IPS-NIHi11 (cell line): ENCODE measurements at regions not wholly inside any gene's neighbourhood (a gene's known extent, or its start where the extent isn't known, plus 50 kb on each side); places are given as distances from the start of the nearest gene placed in this dataset.
"Not testable (repeated sequence)": the region's sequence is repeated elsewhere in the genome, so short reads cannot be mapped to it uniquely, and the experiment has no call there.

Source experiments
- DNase-seq: peaks from one replicate; pipeline ENCODE4 v3.0.0; 2012; ENCODE audit warnings: mixed read lengths, low spot score

DNA sequence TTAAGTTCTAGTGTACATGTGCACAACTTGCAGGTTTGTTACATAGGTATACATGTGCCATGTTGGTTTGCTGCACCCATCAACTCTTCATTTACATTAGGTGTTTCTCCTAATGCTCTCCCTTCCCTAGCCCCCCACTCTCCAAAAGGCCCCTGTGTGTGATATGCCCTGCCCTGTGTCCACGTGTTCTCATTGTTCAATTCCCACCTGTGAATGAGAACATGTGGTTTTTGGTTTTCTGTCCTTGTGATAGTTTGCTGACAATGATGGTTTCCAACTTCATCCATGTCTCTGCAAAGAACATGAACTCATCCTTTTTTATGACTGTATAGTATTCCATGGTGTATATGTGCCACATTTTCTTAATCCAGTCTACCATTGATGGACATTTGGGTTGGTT is 189.5 kb upstream of the TMEFF2 start:
- DNase-seq, result not testable (repeated sequence)

GRCh38 chr2:192381082-192381481 is 186.3 kb upstream of the TMEFF2 start:
- DNase-seq, result no peak

DNA sequence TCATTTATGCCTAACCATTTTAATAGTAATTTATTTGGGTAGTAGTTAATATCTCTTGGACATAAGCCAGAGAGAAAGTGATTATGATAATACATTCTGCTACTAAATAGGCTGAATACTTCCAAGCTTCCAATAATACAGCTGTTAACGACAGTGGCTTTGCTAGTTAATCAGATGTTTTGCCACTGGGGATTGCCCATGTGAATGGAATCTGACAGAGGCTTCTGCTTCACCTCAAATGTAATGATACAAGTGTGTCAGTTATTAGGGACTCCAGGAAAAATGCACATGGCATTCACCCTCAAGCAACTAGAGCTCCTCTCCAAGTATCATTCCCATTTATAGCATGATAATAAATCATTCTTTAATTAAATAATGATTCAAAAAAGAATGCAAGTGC is 185.0 kb upstream of the TMEFF2 start:
- DNase-seq, result no peak

DNA sequence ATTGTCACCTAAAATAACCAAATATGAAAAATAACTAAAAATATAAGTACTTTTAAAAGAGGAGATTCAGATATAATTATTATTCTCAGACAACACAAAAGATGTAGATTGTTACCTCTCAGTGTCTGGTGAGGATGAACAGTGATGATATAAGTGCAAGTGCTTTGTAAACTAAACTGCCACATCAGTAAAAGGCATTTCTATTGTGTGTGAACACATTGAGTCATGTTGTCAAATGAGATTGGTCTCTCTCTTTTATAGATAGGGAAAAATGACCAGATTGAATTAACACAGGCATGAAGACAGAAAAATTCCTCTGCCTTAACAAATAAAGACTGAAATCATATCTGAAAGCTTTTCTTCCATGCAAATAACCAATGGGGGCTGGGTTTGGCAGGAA is 182.4 kb upstream of the TMEFF2 start:
- no peak for DNase-seq

GRCh38 chr2:192373754-192374153 is 179.0 kb upstream of the TMEFF2 start:
- DNase-seq, result no peak

DNA sequence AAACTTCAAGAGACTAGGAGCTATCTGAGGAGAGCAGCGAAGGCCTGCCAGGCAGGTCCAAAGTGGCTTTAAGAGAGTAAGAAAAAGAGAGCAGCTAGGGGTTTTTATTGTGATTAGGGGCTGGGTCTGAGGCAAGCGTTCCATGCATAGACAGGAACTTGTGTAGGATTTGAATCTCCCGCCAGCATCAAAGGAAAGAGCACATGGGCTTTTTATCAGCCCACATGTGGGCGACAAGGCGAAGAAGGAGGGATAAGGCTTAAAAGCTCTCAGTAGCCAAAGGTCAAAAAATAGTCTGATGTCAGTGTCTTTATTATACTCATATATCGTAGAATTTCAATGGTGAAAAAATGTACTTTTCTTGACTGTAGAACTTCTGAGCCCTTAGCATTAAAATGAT is 178.5 kb upstream of the TMEFF2 start:
- DNase-seq, result no peak

DNA sequence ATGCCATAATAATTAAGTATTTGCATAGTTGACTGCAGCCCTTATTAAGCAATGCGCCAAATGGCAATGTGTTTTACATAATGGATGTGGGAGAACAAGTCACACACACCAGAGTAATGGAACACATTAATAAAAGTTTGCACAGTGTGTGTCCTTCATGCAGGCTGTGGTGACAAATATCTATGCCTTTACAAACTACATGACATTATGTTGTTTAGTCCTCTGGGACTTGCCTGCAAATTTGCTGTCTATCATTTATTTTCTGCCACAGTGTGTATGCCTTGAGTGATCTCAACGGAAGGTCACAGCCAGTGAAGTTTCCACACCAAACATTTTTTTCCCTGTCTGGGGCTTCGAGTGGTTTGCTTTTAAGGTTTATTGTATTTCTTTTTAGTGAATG is 175.2 kb upstream of the TMEFF2 start:
- no peak for DNase-seq

GRCh38 chr2:192357217-192357616 is 162.5 kb upstream of the TMEFF2 start:
- DNase-seq, result no peak

GRCh38 chr2:192354512-192355244 is 159.9 kb upstream of the TMEFF2 start:
- no peak for DNase-seq

DNA sequence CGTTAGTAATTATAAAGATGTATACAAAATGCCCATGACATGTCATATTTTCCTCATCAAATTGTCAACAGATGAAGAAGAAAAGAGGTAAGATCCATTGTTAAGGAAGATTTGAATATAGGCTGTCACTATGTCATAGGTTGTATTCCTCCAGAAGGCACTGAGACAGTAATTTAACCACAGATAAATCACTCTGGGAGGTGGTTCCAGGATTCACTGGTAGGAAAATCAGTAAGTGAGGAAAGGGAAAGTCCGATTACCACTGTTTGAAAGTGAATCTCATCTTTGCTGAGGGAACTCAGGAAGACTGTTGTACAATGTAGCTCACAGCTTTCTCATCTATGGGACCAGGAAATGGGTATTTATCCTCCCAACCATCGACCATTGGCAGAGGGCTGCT is 152.8 kb upstream of the TMEFF2 start:
- DNase-seq, result no peak

GRCh38 chr2:192345287-192345686 is 150.6 kb upstream of the TMEFF2 start:
- no peak for DNase-seq

- DNase-seq, result no peak
Measured at GRCh38 chr2:192333642-192334041, 138.9 kb upstream of the TMEFF2 start.

DNA sequence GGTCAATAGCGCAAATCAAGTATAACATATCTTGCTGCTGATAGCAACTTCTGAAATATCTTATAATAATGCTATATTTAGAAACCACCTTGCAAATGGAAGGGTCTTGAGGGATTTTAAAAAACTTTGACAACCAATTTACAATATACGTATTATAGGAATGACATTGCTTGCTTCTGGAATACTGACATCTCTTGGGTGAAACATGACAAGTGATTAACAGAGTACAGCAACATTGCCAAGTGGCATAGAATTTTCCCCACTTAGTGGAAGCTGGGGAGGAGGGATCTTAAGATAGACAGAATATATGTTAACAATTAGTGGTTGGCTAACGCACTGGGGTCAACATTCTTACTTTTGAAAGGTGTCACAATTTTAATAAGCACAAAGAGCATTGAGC is 133.6 kb upstream of the TMEFF2 start:
- no peak for DNase-seq

GRCh38 chr2:192327576-192327975 is 132.8 kb upstream of the TMEFF2 start:
- DNase-seq, result no peak

GRCh38 chr2:192315543-192315942 is 120.8 kb upstream of the TMEFF2 start:
- no peak for DNase-seq

DNA sequence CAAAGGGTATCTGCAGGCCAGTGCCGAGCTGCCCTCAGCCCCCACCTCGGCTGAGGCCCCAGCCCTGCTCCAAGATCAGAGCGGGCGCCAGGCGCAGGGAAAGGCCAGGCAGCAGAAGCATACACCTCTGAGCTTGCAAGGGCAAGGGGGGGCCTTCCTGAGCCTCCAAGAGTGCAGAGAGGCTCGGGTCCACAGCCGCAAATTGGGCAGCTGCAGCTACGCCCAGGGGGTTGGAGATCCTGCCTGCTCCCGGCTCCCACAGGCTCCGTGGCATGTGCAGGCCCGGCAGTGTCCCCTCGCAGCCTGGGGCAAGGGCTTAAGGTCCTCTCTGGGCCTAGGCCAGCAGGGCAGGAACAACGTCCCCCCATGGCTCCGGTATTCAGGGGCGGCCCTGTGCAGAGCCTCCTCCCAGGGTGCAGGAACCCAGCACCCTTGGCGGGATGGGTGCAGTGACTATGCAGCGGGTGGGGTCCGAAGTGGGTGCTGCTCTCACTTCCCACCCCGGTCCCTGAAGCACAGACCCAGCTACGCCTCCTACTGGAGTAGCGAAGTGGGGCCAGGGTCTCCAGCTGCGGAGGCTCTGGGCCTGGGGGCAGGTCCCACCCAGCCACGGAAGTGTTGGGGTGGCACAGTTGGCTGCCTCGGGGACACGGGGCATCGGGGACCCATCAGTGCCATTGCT is 120.2 kb upstream of the TMEFF2 start:
- DNase-seq, result peak; percentile 7

- DNase-seq, result no peak
Measured at GRCh38 chr2:192313773-192314172, 119.0 kb upstream of the TMEFF2 start.

GRCh38 chr2:192311701-192312460 is 117.1 kb upstream of the TMEFF2 start:
- no peak for DNase-seq

DNA sequence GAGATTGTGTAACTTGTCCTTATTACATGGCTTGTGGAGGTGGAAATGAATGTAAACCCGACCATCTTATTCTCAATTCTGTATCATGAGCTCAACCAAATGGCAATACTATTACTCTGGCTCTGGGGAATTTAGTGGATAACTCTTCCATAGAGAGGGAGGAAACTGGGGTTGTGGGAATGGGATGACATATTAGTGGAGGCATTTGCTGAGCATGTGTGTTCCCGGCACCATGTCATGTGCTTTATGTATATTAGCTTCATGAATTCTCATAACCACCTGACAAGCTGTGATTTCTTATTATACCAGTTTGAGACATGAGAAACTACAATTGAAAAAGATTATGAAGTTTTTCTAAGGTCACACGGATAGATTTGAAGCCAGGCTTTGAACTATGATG is 112.8 kb upstream of the TMEFF2 start:
- DNase-seq, result no peak

DNA sequence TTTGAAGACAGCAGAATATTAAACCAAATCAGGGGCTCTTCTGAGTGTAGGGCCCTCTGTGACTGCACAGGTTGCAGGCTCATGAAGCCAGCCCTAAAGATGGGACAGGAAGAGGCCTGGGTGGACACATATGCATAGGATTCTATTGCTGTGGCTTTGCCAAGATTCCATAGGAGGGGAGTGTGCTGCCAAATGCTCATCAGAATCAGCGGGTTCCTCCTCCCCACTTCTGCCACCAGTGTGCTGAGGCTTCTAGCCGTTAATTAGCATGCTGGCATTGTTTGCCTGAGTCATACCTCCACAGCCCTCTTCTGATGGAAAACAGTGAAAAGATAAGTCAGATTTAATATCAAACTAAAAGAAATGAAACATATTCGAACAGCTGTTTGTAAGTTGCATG is 103.9 kb upstream of the TMEFF2 start:
- DNase-seq, result peak; percentile 13

DNA sequence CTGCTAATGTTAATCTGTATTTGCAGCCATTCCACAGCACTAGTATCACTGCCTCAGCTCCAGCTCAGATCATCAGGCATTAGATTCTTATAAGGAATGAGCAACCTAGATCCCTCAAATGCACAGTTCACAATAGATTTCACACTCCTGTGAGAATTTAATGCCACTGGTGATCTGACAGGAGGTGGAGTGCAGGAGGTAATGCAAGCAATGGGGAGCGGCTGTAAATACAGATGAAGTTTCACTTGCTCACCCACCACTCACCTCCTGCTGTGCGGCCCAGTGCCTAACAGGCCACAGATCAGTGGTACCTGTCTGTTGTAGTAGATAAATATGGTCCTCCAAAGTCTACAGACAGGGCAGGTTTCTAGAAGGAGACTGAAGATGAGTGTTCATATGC is 97.7 kb upstream of the TMEFF2 start:
- DNase-seq, result no peak

- DNase-seq, result no peak
Measured at GRCh38 chr2:192288295-192288694, 93.6 kb upstream of the TMEFF2 start.

DNA sequence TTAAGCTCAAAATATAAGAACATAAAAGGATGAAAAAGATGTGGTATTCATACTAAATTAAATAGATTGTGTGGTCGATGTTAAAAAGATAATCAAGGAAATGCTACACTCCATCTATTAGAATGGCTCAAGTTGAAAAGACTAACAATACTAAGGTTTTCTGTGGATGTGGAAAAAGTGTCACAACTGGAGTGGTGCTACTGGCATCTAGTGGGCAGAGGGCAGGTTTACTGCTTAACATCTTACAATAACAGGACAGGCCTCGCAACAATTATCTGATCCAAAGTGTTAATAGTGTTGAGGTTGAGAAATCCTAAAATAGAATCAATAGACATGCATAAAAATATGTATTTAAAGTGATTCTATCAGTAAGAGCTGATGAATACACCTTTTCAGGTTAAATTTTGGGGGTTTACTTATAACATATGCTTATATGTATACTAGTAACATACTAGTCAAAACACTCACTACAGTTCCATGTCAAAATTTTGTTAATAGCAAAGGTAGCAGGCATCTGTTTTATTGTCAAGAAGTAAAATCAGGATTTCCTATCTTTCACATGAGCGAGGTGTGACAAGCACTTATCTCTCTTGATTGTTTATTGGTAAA is 91.5 kb upstream of the TMEFF2 start:
- DNase-seq, result no peak
